Kidney (tissue), 13 donors: ENCODE measurements at regions not wholly inside any gene's neighbourhood (a gene's known extent, or its start where the extent isn't known, plus 50 kb on each side); places are given as distances from the start of the nearest gene placed in this dataset.

Experiments used
- DNase-seq, 5 donors: peaks; one replicate each; pipeline ENCODE4 v3.0.0-alpha.2; 2013 to 2020
- FAIRE-seq: peaks from 2 replicates; lab custom pipeline; 2012; peaks lifted over from hg19 to GRCh38; lab: Jason Lieb, UNC
- H3K27ac ChIP-seq, 2 donors: one replicate each; pipeline ENCODE4 v1.7.0; 2013; ENCODE audit warnings: low read depth in 2 of 2, low read length in 2 of 2, inconsistent platforms in 1 of 2
- H3K27me3 ChIP-seq: one replicate; pipeline ENCODE4 v1.7.1; 2013; ENCODE audit warnings: low read length, inconsistent platforms; ENCODE audit not compliant: control insufficient read depth, insufficient read depth
- H3K36me3 ChIP-seq, 3 donors: one replicate each; pipeline versions ENCODE4 v1.7.0 to v1.7.1; 2013; ENCODE audit warnings: low read length in 3 of 3, control low read depth in 1 of 3, inconsistent platforms in 1 of 3; ENCODE audit not compliant: insufficient read depth in 3 of 3, control insufficient read depth in 2 of 3
- H3K4me1 ChIP-seq, 3 donors: one replicate each; pipeline versions ENCODE4 v1.7.0 to v1.7.1; 2013; ENCODE audit warnings: low read length in 3 of 3, inconsistent platforms in 1 of 3, low read depth in 1 of 3; ENCODE audit not compliant: control insufficient read depth in 2 of 3, insufficient read depth in 2 of 3
- H3K4me3 ChIP-seq, 3 donors: one replicate each; pipeline versions ENCODE4 v1.7.0 to v1.8.1; 2013; ENCODE audit warnings: low read length in 3 of 3, control low read depth in 1 of 3, inconsistent platforms in 1 of 3
- H3K9ac ChIP-seq, 3 donors: one replicate each; pipeline versions ENCODE4 v1.7.0 to v1.7.1; 2013; ENCODE audit warnings: low read length in 3 of 3, control low read depth in 1 of 3, inconsistent platforms in 1 of 3
- H3K9me3 ChIP-seq, 3 donors: one replicate each; pipeline versions ENCODE4 v1.7.0 to v1.7.1; 2013; ENCODE audit warnings: low read length in 3 of 3, control low read depth in 1 of 3, inconsistent platforms in 1 of 3; ENCODE audit not compliant: control insufficient read depth in 2 of 3, insufficient read depth in 1 of 3
- intact Hi-C: fragments of 100-400 bp; cut with DNase I; formaldehyde crosslinking; loops from one replicate; pipeline ENCODE4 v1.11.1; 2022
- TF ChIP-seq, protein P1 (sequence below): IDR thresholded peaks from 3 replicates; pipeline ENCODE4 v1.5.1; 2012; ENCODE audit warnings: mild to moderate bottlenecking, moderate library complexity, borderline replicate concordance; ENCODE audit not compliant: insufficient read depth; ENCODE audit errors: extremely low read depth
- donor health status: control.
- donor health status: control.
- donor health status: control.
- donor health status: control.
- donor health status: control.
- donor health status: DM: yes; HTN: yes; CAD: no.
- donor health status: Normal renal cell carcinoma (clear cell type).

GRCh38 chr13:61706899-61707298 lies 291.2 kb upstream of the PCDH20 start:
- Histone ChIP-seq H3K27ac (no peak overlapping the region), H3K4me3 (no peak overlapping the region), H3K9ac (no peak overlapping the region), H3K9me3 (no peaks in the 10 kb centered on the region), H3K27me3 (no peaks in the 10 kb centered on the region), H3K36me3 (no peaks in the 10 kb centered on the region), H3K4me1 (no peaks in the 10 kb centered on the region)
- FAIRE-seq: no peak
- intact Hi-C loops: no loop called here
- DNase-seq: no peak
- TF ChIP-seq, protein P1, sequence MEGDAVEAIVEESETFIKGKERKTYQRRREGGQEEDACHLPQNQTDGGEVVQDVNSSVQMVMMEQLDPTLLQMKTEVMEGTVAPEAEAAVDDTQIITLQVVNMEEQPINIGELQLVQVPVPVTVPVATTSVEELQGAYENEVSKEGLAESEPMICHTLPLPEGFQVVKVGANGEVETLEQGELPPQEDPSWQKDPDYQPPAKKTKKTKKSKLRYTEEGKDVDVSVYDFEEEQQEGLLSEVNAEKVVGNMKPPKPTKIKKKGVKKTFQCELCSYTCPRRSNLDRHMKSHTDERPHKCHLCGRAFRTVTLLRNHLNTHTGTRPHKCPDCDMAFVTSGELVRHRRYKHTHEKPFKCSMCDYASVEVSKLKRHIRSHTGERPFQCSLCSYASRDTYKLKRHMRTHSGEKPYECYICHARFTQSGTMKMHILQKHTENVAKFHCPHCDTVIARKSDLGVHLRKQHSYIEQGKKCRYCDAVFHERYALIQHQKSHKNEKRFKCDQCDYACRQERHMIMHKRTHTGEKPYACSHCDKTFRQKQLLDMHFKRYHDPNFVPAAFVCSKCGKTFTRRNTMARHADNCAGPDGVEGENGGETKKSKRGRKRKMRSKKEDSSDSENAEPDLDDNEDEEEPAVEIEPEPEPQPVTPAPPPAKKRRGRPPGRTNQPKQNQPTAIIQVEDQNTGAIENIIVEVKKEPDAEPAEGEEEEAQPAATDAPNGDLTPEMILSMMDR: no peak

DNA sequence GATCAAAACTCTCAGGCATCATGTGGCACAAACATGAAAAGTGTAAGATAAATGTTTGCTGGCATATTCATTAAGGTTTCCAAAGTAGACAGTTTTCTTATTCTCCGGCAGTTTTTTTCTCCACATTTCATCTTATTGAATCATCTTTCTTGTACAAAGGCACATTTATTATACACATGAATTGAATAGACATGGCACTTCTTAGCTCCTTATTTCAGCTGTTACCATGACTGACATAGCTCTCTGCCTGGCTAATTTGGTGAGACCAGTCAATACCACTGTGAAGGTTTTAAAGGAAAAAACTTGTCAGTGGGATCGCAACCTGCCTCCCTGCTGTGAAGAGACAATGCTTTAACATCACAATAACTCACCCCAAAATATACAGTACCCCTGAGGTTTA lies 285.0 kb upstream of the PCDH20 start:
- Histone ChIP-seq H3K4me3 (no peak overlapping the region), H3K4me1 (no peaks in the 10 kb centered on the region), H3K27ac (no peak overlapping the region), H3K9me3 (no peaks in the 10 kb centered on the region), H3K27me3 (no peaks in the 10 kb centered on the region), H3K9ac (no peak overlapping the region), H3K36me3 (no peaks in the 10 kb centered on the region)
- intact Hi-C loops: no loop called here
- FAIRE-seq (no peak), DNase-seq (no peak)
- TF ChIP-seq, protein P1: no peak

- intact Hi-C loops: no loop called here
- Histone ChIP-seq H3K36me3 (no peaks in the 10 kb centered on the region), H3K4me1 (no peaks in the 10 kb centered on the region), H3K9me3 (no peaks in the 10 kb centered on the region), H3K27ac (no peak overlapping the region), H3K27me3 (no peaks in the 10 kb centered on the region), H3K4me3 (no peak overlapping the region), H3K9ac (no peak overlapping the region)
- DNase-seq (no peak), FAIRE-seq (no peak)
- TF ChIP-seq, protein P1: no peak
These were observed 284.5 kb upstream of the PCDH20 start for GRCh38 chr13:61700181-61700580.

GRCh38 chr13:61696676-61697075 lies 281.0 kb upstream of the PCDH20 start:
- no peak for FAIRE-seq
- no peak for DNase-seq
- Histone ChIP-seq H3K4me1 (no peaks in the 10 kb centered on the region), H3K9ac (no peak overlapping the region), H3K9me3 (no peaks in the 10 kb centered on the region), H3K27me3 (no peaks in the 10 kb centered on the region), H3K27ac (no peak overlapping the region), H3K36me3 (no peaks in the 10 kb centered on the region), H3K4me3 (no peak overlapping the region)
- TF ChIP-seq, protein P1: no peak
- intact Hi-C loops: no loop called here
